ENCODE measurements at regions not wholly inside any gene's neighbourhood (a gene's known extent, or its start where the extent isn't known, plus 50 kb on each side); places are given as distances from the start of the nearest gene placed in this dataset.

GRCh38 chr10:104582602-104582951 is 58.5 kb upstream of the SORCS3 start:
- TF ChIP-seq CTCF (IDR thresholded peaks at IDR 0.05) = no peak
- TF ChIP-seq EP300 (IDR thresholded peaks at IDR 0.05; ENCODE audit: borderline replicate concordance in 1 of 2, low read depth in 1 of 2, low read length in 1 of 2) = no peak
